Daoy (cell line): ENCODE measurements at regions not wholly inside any gene's neighbourhood (a gene's known extent, or its start where the extent isn't known, plus 50 kb on each side); places are given as distances from the start of the nearest gene placed in this dataset.

ENCODE experiments used
- DNase-seq: peaks from one replicate; pipeline ENCODE4 v3.0.0-alpha.2; 2015; ENCODE audit warnings: low read depth

- no peak for DNase-seq
Observed at GRCh38 chr18:27632706-27633105, 447.6 kb upstream of the CHST9 start.

DNA sequence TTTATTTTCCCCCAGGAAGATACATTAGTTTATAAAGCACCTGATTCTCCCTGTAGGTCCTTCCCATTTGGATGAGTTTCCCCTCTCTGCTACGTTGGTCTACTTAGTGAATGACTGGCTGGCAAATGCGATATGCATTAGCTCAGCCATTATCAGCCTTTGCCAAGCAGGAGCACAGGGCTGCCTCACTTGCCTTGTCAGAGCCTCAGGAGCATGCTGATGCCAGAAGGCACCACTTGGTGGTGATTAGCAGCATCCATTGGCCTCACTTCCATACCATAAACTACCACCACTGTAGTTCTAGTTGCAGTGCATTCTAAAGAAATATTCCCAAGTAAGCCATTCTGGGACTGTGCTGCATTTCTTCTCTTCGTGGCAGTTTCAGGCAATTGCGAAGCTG is 442.8 kb upstream of the CHST9 start:
- peak; percentile 3 for DNase-seq

DNA sequence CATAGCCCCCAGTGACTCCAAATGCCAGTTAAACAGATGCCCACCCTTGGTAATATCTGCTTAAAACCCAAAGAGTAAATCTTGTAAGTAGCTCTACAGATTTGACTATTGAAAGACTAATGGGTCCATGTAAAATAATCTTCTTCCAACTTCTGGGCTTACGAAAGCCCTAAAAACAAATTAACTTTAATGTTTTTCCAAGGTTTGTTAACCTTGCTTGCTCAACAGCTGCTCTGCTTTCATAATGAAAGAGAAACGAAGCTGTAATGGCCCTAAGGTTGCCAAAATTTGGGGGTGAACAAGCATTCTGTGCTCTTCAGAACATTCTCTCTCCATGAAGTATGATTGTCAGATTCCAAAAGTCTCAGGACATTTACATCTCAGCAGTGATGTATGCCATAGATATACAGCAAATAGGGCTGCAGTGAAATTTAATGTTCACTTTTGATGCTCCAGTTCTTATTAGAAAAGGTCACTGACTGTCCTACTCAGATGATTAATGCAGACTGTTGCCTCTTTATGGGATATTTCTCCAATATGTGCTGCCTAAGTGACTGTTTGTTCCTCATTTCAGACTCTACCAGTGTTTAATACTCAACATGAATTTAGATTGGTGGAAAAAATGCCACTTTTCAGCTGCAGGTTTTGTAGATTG is 436.3 kb upstream of the CHST9 start:
- no peak for DNase-seq

- no peak for DNase-seq
Observed at GRCh38 chr18:27619906-27620305, 434.8 kb upstream of the CHST9 start.

DNA sequence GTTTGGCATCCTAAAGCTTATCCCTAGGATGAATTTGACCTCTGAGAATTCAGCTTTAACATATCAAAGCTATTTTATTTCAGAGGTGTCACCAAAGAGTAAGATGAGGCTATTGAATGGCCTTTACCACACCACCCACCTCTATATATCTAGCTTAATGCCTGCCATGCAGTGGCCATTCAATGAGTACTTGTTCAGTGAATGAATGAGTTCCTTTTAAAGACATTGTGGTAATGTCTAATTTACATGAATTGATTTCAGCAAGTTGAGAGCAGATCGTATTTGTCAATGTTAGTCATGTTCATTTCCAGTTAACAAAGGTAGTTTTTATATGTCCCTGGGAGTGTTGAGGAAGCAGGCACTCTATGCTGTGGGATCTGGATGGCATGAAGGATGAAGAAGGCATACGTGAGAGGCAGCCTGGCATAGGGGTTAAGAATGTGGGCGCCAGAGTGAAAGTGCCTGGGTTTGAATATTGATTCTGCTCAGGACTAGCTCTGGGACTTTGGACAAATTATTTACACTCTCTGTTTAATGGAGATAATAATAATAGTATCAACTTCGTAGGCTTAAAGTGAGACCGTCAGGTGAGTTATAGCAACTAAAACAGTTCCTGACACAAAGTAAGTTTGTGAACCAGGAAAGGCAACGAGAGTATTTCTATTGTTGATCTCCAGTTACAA is 434.1 kb upstream of the CHST9 start:
- no peak for DNase-seq

DNA sequence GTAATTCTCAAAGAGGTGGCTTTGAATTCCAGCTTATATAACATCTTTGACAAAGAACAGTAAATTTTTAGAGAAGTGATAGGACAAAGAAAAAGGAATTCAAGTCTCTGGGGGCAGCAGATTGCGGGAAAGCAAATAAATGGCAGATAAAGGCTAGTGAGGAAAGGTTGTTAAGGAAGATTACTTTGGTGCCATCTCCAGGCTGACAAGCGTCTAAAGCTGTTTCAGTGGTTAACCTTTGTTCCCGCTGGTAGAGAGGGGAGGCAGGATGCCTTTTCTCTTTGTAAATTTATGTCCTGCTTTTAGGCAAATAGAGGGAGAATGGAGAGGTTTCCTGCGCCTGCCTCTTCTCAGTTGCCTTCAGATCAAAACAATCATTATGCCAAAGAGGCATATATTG is 431.2 kb upstream of the CHST9 start:
- DNase-seq: no peak

DNA sequence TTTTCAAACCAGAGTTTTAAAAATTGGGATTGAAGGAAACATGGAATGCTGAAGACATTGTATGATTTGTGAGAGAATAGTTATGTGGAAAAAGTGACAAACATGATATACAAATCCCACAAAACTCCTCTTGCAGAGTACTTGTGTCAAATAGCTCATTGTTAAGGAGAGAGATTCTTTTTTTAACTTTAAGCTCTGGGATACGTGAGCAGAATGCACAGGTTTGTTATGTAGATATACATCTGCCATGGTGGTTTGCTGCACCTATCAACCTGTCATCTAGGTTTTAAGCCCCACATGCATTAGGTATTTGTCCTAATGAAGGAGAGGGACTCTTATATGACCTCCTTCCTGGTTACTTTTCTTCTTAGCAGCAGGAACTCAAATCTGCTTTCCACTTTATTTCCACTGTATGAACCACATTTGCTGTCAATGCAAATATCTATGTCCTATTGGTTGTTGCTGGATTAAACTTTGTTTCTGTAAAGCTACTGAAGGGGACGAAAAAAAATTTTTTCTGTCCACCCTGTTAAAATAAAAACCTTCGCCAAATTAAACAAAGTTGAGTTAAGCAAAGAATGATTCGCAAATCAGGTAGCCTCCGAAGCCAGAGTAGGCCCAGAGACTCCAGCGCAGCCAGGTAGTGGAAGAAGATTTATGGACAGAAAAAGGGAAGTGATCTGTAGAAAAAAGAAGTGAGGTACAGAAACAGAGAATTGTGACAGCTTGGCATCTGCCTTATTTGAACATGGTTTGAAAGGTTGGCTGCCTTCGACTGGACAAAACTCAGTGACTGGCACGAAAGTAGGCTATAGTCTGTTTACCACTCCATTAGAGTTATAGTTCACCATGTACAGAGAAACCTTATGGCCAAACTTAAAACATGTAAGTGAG is 430.1 kb upstream of the CHST9 start:
- DNase-seq: no peak

- DNase-seq: no peak
Observed at GRCh38 chr18:27609221-27609620, 424.1 kb upstream of the CHST9 start.

- DNase-seq: no peak
Observed at GRCh38 chr18:27608742-27609141, 423.6 kb upstream of the CHST9 start.

- DNase-seq: no peak
Observed at GRCh38 chr18:27608174-27608573, 423.1 kb upstream of the CHST9 start.

GRCh38 chr18:27606741-27607140 is 421.6 kb upstream of the CHST9 start:
- DNase-seq: no peak

GRCh38 chr18:27605107-27605834 is 420.2 kb upstream of the CHST9 start:
- peak; percentile 71 for DNase-seq

DNA sequence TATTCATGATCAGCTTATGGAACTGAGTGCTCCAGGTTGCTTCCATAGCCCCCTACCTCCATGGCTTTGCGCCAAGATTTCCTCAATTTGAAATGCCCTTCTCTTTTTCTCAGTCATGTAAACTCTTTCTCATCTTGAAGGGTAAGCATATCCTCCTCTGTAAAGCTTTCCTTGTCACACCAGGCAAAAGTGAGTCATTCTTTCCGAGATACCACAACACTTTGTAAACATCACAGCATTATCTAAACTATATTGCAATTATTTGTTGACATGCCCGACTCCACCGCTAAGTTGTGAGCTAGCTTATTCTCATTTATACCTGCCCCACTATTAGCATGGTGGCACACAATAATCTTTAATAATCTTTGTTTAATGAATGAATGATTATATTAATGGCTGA is 419.5 kb upstream of the CHST9 start:
- peak; percentile 13 for DNase-seq

DNA sequence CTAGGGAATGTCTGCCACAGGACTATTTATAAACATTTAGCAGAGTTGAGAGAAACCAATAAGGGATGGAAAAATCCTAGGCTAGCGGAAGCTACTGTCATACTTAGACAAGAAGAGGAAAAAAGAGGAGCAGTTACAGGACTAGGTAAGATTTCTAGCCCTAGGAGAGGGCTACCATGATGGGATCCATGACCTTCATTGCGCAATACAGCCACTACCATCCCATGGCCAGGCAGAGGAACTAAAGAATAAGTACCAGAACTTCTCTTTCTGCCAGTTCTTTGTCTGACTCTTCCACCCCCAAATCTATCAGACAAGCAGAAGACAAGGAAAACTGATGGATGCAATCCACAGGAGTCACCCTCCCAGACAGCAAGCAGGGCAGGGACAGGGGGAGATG is 417.0 kb upstream of the CHST9 start:
- DNase-seq: no peak

DNA sequence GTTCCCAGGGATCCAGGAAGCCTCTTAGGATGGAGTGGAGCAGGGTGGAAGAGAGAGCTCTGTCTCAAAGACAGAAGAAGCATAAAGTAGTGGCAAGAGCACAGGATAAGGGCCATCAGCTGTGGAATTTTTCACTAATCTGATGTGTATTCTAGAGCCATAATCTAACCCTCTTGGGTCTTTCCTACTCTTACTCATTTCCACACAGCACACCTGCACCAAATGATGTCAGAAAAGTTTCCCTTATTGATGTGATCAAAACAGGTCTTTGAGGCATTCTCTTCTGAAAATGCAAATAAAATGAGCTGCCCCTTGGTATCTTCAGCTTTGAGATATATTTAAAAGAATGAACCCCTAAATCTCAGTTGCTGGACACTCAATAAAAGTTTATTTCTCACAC is 415.1 kb upstream of the CHST9 start:
- DNase-seq: no peak

- peak; percentile 28 for DNase-seq
Observed at GRCh38 chr18:27599202-27599829, 414.2 kb upstream of the CHST9 start.

GRCh38 chr18:27595113-27595838 is 410.2 kb upstream of the CHST9 start:
- no peak for DNase-seq

DNA sequence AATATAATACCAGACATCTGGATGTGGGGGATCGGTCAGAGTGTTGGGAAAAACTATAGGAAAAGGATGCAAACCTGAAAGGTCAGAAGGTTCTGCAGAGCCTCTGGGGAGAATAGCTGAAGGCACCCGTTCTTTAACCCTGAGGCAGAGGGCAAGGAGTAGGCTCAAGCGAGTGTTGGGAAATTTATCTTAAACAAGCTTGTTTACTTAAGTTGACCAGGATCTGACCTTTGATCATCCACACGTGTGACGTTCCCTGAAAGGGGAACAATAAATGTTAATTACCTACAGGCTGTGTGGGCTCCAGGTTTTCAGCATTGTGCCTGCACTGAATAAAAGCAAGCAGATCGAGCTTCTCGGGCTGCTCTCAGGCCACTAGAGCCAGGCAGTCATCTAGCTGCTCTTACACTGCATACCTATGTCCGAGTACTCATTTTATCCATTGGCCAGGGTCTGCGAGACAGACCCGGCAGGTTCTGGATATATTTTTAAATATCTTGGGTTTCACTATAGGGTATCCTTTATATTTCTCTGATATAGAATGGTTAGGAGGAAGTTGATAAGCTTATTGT is 400.6 kb upstream of the CHST9 start:
- no peak for DNase-seq

DNA sequence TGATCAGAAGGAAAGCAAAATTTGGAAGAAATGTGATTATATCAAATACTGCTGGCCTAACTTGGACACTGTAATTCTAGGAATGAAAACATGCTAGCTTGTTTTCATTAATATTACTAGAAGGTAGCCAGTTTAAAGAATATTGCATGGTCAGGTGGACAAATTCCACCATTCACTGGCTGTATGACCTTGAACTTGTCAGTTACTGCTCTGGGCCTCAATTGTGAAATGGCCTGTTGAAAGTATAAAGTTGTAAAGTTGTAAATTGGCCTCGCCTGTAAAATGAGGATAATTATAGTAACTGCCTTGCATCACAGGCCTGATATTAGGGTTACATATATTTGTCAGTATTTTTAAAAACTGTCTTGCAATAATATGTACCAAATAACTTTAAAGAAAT is 398.4 kb upstream of the CHST9 start:
- no peak for DNase-seq

DNA sequence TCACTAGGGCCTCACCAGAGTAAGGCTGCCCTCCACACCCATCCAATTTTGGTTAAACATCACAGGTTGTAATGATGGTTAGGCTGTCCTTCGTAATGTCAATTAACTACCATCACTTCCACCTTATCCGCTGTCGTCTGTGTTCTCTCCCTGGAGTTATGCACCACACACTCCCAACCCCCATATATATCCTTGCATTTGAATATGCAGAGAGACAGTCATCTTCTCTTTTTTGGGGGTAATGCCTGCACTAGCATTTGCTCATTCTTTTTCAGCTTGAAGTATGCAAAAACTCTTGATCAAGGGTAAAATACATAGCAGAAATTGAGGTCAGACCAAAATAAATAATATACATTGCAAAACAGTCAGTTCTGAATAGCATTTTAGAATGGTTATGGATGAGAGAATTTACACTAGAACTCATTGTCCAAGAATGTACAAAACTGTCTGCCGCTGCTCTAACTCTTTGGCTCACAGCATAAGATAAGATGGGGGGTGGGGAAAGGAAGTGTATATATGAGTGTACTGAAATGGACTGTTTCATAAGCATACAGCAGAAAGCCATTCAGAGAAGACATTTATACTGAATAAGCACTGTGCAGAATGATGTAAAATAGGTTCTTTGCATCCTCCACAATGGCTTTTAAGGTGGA is 397.8 kb upstream of the CHST9 start:
- DNase-seq: no peak
